ENCODE measurements at regions not wholly inside any gene's neighbourhood (a gene's known extent, or its start where the extent isn't known, plus 50 kb on each side); places are given as distances from the start of the nearest gene placed in this dataset.
"Not testable (repeated sequence)": the region's sequence is repeated elsewhere in the genome, so short reads cannot be mapped to it uniquely, and the experiment has no call there.

DNA sequence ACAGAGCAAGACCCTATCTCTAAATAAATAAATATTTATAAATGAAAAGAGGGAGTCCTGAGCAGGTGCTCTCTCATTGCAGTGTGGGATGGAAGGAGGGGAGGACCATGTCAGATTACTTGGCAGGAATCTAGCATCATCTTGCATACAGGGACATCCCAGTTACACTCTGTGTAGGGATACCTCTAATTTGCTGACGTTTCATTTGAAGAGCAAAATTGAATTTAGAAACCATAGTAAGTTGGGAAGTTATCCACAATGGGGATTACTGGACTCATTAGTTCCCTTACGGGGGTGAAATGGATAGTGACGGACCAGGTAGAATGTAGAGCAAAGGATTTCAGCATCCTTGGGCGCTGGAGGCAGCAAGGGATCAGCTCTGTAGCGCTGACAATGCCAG is 52.1 kb downstream of the ARHGEF18 start:
- H3K4me2 ChIP-seq (ENCODE audit: control insufficient read depth, extremely low read depth, insufficient read depth, low read depth, low read length) = no peak overlapping the region
- FAIRE-seq (peak; percentile 13), DNase-seq (ENCODE audit: low read depth, low spot score) (no peak)
- no peak overlapping the region for H2AFZ ChIP-seq (ENCODE audit: control insufficient read depth, low read length)
- H3K36me3 ChIP-seq (ENCODE audit: control insufficient read depth in 2 of 2, extremely low read depth in 1 of 2, insufficient read depth in 2 of 2, low read length in 2 of 2) = peaks cover 3 to 5% of the 10 kb centered on the region in 2 experiments
- no peaks in the 10 kb centered on the region for H3K9me1 ChIP-seq (ENCODE audit: control insufficient read depth, extremely low read depth, insufficient read depth, low read length)
- H3K4me3 ChIP-seq (ENCODE audit: control insufficient read depth in 2 of 3, extremely low read depth in 1 of 3, insufficient read depth in 2 of 3, low read depth in 1 of 3, low read length in 3 of 3) = no peak overlapping the region
- dilution Hi-C loops (cut with MboI; ENCODE audit: extremely low pct_ligation_motif_present, low sequenced_read_pairs) = no loop called here
- H3K9ac ChIP-seq (ENCODE audit: control insufficient read depth, extremely low read depth, insufficient read depth, low read length) = no peak overlapping the region
- TF ChIP-seq, protein P1, sequence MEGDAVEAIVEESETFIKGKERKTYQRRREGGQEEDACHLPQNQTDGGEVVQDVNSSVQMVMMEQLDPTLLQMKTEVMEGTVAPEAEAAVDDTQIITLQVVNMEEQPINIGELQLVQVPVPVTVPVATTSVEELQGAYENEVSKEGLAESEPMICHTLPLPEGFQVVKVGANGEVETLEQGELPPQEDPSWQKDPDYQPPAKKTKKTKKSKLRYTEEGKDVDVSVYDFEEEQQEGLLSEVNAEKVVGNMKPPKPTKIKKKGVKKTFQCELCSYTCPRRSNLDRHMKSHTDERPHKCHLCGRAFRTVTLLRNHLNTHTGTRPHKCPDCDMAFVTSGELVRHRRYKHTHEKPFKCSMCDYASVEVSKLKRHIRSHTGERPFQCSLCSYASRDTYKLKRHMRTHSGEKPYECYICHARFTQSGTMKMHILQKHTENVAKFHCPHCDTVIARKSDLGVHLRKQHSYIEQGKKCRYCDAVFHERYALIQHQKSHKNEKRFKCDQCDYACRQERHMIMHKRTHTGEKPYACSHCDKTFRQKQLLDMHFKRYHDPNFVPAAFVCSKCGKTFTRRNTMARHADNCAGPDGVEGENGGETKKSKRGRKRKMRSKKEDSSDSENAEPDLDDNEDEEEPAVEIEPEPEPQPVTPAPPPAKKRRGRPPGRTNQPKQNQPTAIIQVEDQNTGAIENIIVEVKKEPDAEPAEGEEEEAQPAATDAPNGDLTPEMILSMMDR (optimal IDR thresholded peaks at IDR 0.05 in 1 of 3, IDR thresholded peaks at IDR 0.05 in 1 of 3, conservative IDR thresholded peaks at IDR 0.05 in 1 of 3; ENCODE audit: extremely low read depth in 1 of 3, insufficient read depth in 2 of 3, low read length in 3 of 3) = no peak
- TF ChIP-seq EZH2 (IDR thresholded peaks at IDR 0.05; ENCODE audit: low read length) = no peak
- peaks cover 93% of the 10 kb centered on the region for H3K79me2 ChIP-seq (ENCODE audit: control insufficient read depth, insufficient read depth, low read length)
- no peaks in the 10 kb centered on the region for H4K20me1 ChIP-seq (ENCODE audit: control insufficient read depth, extremely low read depth, insufficient read depth, low read length)
- no peaks in the 10 kb centered on the region for H3K27me3 ChIP-seq (ENCODE audit: control insufficient read depth, extremely low read depth, insufficient read depth, low read length)
- H3K4me1 ChIP-seq (ENCODE audit: control insufficient read depth, extremely low read depth, insufficient read depth, low read length) = peaks cover 13% of the 10 kb centered on the region
- no peaks in the 10 kb centered on the region for H3K9me3 ChIP-seq (ENCODE audit: control insufficient read depth, low read depth, low read length)
- no peak overlapping the region for H3K27ac ChIP-seq (ENCODE audit: control insufficient read depth, insufficient read depth, low read length)

DNA sequence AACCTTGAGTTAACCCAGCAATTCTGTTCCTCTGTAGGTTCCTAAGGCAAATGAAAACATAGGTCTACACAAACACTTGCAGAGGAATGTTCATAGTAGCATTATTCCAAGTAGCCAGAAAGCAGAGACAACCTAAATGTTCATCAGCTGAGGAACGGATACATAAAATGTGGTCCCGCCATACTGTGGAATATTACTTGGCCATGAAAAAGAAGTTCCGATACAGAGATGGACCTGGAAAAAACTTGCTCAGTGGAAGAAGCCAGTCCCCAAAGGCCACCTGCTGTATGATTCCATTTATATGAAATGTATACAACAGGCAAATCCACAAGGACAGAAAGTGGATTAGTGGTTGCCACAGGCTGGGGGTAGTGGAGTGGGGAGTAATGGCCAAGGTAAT is 53.0 kb downstream of the ARHGEF18 start:
- no peaks in the 10 kb centered on the region for H3K9me1 ChIP-seq (ENCODE audit: control insufficient read depth, extremely low read depth, insufficient read depth, low read length)
- H2AFZ ChIP-seq (ENCODE audit: control insufficient read depth, low read length) = no peak overlapping the region
- dilution Hi-C loops (cut with MboI; ENCODE audit: extremely low pct_ligation_motif_present, low sequenced_read_pairs) = no loop called here
- no peaks in the 10 kb centered on the region for H3K9me3 ChIP-seq (ENCODE audit: control insufficient read depth, low read depth, low read length)
- H3K27ac ChIP-seq (ENCODE audit: control insufficient read depth, insufficient read depth, low read length) = no peak overlapping the region
- FAIRE-seq = peak; percentile 23
- H3K4me1 ChIP-seq (ENCODE audit: control insufficient read depth, extremely low read depth, insufficient read depth, low read length) = peaks cover 10% of the 10 kb centered on the region
- peaks cover 3 to 5% of the 10 kb centered on the region in 2 experiments for H3K36me3 ChIP-seq (ENCODE audit: control insufficient read depth in 2 of 2, extremely low read depth in 1 of 2, insufficient read depth in 2 of 2, low read length in 2 of 2)
- H3K79me2 ChIP-seq (ENCODE audit: control insufficient read depth, insufficient read depth, low read length) = peaks cover 90% of the 10 kb centered on the region
- H4K20me1 ChIP-seq (ENCODE audit: control insufficient read depth, extremely low read depth, insufficient read depth, low read length) = no peaks in the 10 kb centered on the region
- no peaks in the 10 kb centered on the region for H3K27me3 ChIP-seq (ENCODE audit: control insufficient read depth, extremely low read depth, insufficient read depth, low read length)
- TF ChIP-seq EZH2 (IDR thresholded peaks at IDR 0.05; ENCODE audit: low read length) = no peak
- TF ChIP-seq, protein P1 (optimal IDR thresholded peaks at IDR 0.05 in 1 of 3, IDR thresholded peaks at IDR 0.05 in 1 of 3, conservative IDR thresholded peaks at IDR 0.05 in 1 of 3; ENCODE audit: extremely low read depth in 1 of 3, insufficient read depth in 2 of 3, low read length in 3 of 3) = no peak
- H3K4me3 ChIP-seq (ENCODE audit: control insufficient read depth in 2 of 3, extremely low read depth in 1 of 3, insufficient read depth in 2 of 3, low read depth in 1 of 3, low read length in 3 of 3) = no peak overlapping the region
- no peak overlapping the region for H3K4me2 ChIP-seq (ENCODE audit: control insufficient read depth, extremely low read depth, insufficient read depth, low read depth, low read length)
- H3K9ac ChIP-seq (ENCODE audit: control insufficient read depth, extremely low read depth, insufficient read depth, low read length) = no peak overlapping the region
- no peak for DNase-seq (ENCODE audit: low read depth, low spot score)

DNA sequence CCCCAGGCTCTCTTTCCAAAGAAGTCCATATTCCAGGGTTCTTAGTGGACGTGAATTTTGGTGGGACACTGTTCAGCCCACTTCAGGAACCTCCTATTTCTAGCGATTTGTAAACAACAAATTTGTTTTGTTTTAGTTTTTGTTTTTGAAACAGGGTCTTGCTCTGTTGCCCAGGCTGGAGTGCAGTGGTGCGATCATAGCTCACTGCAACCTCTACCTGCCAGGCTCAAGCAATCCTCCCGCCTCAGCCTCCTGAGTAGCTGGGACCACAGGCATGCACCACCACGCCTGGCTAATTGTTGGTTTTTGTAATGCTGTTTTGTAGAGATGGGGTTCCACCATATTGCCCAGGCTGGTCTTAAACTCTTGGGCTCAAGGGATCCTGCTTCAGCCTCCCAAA is 56.7 kb downstream of the ARHGEF18 start:
- H3K27ac ChIP-seq (ENCODE audit: control insufficient read depth, insufficient read depth, low read length); H3K9me1 ChIP-seq (ENCODE audit: control insufficient read depth, extremely low read depth, insufficient read depth, low read length); H4K20me1 ChIP-seq (ENCODE audit: control insufficient read depth, extremely low read depth, insufficient read depth, low read length); H3K36me3 ChIP-seq (ENCODE audit: control insufficient read depth in 2 of 2, extremely low read depth in 1 of 2, insufficient read depth in 2 of 2, low read length in 2 of 2); H3K4me3 ChIP-seq (ENCODE audit: control insufficient read depth in 2 of 3, extremely low read depth in 1 of 3, insufficient read depth in 2 of 3, low read depth in 1 of 3, low read length in 3 of 3); DNase-seq (ENCODE audit: low read depth, low spot score); FAIRE-seq; H3K27me3 ChIP-seq (ENCODE audit: control insufficient read depth, extremely low read depth, insufficient read depth, low read length); H2AFZ ChIP-seq (ENCODE audit: control insufficient read depth, low read length); H3K9me3 ChIP-seq (ENCODE audit: control insufficient read depth, low read depth, low read length); H3K9ac ChIP-seq (ENCODE audit: control insufficient read depth, extremely low read depth, insufficient read depth, low read length); H3K4me1 ChIP-seq (ENCODE audit: control insufficient read depth, extremely low read depth, insufficient read depth, low read length); H3K4me2 ChIP-seq (ENCODE audit: control insufficient read depth, extremely low read depth, insufficient read depth, low read depth, low read length); dilution Hi-C loops (cut with MboI; ENCODE audit: extremely low pct_ligation_motif_present, low sequenced_read_pairs): not testable (repeated sequence)
- H3K79me2 ChIP-seq (ENCODE audit: control insufficient read depth, insufficient read depth, low read length) = peaks cover 80% of the 10 kb centered on the region
